SH-SY5Y (cell line): ENCODE measurements at regions not wholly inside any gene's neighbourhood (a gene's known extent, or its start where the extent isn't known, plus 50 kb on each side); places are given as distances from the start of the nearest gene placed in this dataset.

Experiments used
- GATA2 ChIP-seq: IDR thresholded peaks from 2 replicates; pipeline ENCODE4 v1.6.1; 2011; ENCODE audit warnings: mild to moderate bottlenecking, low read depth, low read length
- GATA3 ChIP-seq: IDR thresholded peaks from 2 replicates; pipeline ENCODE4 v1.6.1; 2011; ENCODE audit warnings: low read depth, mild to moderate bottlenecking, low read length, moderate library complexity

DNA sequence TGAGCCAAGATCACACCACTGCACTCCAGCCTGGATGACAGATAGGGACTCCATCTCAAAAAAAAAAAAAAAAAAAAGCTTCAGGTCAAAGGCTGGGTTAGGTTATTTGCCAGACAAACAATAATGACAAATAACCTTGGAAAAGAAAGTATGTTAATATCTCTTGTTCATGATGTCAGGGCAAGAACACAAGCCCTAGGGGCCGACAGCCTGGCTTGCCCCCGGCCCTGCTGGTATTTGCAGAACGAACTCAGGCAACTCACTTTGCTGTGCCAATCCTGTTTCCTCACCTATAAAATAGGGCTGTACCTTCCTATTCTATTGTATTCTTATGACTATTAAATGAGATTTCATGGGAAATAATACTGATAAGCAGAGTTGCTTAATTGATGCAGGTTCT lies 75.4 kb upstream of the CDC42EP3 start:
- TF ChIP-seq GATA3 (no peak), GATA2 (no peak)
